ENCODE measurements at regions not wholly inside any gene's neighbourhood (a gene's known extent, or its start where the extent isn't known, plus 50 kb on each side); places are given as distances from the start of the nearest gene placed in this dataset.

DNA sequence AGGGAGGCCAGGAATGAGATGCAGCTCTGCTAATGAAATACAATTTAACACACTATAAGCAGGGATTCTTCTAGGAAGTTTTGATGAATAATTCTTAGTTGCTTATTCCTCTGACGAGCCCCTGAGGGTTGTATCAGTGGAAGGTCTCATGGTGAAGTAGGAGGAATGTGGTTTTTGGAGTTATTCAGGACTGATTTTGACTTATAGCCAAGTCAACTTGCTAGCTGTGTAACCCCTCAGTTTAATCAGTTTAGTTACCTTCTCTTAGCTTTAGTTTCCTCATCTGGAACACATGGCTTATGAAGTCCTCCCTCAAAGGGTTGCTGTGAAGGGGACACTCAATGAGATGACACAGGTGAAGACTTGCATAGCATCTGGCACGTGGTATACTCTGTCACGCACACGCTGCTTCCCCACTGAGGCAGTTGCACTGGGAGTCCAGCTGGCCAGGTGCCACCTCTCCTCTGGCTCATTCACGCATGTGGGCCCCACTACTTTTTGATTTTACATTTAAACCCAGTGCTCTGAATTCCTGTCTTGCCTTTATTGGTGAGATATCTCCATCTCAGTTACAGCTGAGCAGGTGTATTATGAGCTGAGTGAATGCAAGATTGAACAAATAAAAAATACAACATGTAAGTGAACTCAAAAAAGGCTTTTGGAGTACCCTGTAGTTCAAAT, 415.0 kb downstream of the ARHGEF28 start:
- DNase-seq, result no peak

DNA sequence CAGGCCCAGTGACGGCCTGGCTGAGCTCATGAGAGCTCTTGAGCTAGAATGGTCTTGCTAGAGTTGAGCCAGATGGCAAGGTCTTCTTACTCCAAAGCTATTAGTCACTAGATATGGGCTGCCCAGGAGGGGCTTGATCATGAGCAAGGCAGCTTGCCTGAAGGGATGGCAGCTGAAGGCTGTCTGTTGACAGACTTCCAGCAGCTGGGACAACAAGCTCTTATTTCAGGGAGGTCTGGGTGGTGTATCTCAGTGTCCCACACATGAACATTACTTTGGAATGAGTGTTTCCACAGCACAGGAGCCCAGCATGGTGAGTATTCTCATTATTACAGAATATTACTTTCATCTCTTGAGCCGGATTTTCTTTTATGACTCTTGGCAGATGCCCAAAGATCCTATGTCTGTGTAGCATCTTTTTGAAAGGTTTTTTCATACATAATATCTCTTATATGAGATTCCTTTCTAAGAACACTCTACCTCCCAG, 414.1 kb downstream of the ARHGEF28 start:
- no peak for DNase-seq

DNA sequence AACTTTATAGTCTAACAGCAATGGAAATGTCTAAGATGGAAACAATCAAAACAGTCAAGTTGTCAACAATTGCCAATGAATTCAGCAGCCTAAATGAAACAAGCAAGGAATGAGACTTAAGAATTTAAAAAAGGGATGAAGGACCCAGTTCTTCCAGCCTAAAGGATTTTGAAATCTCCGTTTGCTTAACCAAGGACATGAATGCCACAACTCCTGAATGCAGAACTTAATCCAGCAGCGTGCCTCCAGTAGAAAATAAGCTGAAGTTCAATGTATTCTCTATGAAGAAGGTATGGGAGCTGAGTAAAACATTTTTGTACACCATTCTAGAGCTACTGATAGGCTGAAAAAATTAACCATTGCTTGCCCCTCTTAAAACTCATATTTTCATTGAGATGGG, 411.3 kb downstream of the ARHGEF28 start:
- no peak for DNase-seq

DNA sequence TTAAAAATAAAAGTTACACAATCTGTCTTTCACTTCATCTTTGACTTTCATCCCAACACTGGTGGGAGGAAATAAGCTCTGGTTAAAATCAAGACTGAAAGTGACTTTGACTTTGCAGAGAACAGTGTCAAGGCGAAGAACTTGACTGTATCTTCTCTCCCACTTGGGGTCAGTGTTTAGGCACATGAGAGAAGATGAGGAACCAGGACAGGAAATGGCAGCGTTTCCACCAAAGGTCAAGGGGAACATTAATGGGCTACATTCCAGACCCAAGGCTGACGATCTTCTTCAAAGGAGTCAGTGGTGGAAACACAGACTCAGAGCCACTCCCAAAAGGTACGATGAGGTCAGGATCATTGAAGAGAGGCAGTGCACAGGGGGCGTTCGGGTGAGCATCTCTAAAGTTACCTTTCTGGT, 409.5 kb downstream of the ARHGEF28 start:
- DNase-seq, result no peak

DNA sequence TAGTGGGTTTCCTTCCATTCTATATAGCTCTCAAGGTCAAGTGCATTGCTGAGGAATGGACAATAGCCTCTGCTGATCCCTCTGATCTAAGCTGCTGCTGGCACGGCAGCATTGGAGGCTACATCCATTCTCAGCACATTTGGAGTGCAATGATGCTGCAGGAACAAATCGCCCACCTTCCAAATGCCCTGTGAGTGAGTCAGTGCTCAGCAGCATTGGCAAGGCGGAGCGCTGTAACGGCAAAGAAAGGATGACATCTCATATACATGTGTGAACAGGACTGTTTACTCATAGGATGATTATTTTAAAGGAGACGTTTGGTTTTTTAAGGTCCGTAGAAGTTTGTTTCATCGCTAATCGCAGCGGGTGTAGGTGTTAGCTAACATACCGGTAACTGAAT, 408.7 kb downstream of the ARHGEF28 start:
- no peak for DNase-seq

DNA sequence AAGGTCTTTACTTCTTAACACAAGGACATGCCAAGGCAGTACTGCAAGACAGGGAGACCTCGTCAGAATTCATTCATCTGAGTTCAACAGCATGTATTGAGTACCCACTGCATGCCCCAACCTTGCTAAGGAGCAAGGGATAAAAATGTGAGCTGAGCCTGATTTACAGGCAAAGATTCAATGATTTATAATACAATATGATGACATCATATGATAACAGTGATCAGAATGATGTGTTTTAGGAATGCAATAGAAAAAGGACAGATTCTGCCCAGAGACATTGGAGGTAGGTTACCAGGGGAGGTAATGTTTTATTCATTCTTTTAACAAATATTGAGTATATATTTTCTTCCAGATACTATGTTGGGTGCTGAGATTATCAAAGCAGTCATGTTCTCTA, 406.6 kb downstream of the ARHGEF28 start:
- DNase-seq, result no peak

DNA sequence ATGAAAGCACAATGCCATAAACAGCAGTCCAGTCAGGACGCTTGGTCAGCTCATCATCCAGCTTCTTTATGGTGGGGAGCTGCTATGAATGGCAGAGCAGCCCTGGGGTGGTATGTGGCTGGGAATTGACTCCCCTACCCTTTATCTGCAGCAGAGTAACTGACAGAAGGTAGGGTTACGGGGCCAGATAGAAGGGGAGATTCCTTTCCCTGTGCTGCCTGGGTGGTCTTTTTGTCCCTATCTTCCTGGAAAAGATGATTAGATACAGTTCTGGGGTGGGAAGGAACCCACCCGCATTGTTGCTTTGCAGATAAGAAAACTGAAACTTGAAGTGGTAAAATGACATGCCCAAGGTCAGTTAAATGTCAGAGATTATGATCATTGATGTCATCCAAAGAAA, 405.5 kb downstream of the ARHGEF28 start:
- no peak for DNase-seq

DNA sequence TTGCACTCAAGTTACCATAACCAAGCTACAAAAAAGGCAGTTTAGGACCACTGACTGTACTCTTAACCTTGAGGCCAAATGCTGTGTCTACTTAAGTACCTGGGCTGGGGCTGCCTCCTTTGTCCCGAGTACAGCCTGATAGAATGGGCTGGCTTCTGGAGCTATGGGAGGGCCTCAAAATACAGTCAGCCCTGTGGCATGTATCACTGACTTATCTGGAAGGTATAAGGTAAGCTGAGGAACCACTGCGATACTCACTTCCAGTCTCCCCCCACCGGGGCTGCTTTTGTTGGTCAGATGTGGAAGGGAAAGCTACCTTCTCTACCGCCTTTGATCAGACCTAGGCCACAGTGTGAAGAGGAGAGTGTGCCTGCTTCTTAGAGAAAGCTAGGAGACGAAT, 404.8 kb downstream of the ARHGEF28 start:
- no peak for DNase-seq

DNA sequence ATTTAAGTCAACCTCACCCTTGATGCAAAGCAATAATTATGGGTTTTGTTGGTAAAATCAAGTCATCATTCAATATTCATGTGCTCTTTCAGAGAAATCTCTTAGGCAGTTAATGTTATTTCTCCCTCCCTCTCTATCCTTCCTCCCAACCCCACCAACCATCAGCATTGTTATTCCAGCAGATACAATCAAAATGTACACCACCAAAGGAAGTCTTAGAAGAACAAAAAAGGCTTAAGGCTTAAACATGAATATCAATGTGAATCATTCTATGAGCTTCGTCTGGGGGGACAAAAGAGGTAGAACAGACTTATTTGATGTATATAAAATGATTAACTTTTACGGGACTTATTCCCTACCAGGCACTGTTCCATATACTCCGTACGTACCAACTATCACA, 404.4 kb downstream of the ARHGEF28 start:
- DNase-seq, result no peak

DNA sequence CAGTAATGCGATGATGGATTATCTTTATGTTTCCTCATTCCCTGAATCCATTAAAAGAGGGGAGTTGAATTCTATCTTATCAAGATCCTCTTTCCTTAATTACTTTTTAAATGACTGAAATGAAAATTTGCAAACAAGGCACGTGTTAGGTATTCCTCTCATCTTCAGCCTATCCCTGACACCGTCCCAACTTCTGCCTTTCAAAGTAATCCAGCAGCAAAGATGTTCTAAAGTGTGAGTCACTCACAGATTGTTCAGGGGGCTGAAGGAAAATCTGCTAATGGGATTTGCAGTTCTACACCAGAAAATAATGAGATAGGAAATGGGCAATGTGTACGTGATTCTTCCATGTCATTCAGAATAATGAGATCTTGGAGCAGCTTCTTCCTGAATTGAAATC, 403.0 kb downstream of the ARHGEF28 start:
- no peak for DNase-seq

DNA sequence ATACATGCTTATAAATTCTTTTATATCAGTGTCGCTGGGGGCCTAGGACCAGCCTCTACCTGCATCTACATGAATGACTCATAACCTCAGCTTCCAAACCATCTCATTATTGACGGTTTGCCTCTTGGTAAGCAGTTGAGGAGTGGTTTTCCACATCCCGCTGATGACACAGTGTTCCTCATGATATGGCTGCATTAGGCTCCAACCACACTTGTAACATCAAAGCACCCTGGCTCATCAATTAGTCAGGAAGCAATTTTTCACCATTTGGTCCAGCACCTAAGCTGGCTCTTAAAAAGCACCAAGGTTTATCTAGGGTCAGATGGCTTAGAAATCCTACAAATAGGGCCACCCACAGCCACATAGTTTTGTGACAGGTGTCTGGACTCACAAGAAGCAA, 402.4 kb downstream of the ARHGEF28 start:
- DNase-seq, result no peak

DNA sequence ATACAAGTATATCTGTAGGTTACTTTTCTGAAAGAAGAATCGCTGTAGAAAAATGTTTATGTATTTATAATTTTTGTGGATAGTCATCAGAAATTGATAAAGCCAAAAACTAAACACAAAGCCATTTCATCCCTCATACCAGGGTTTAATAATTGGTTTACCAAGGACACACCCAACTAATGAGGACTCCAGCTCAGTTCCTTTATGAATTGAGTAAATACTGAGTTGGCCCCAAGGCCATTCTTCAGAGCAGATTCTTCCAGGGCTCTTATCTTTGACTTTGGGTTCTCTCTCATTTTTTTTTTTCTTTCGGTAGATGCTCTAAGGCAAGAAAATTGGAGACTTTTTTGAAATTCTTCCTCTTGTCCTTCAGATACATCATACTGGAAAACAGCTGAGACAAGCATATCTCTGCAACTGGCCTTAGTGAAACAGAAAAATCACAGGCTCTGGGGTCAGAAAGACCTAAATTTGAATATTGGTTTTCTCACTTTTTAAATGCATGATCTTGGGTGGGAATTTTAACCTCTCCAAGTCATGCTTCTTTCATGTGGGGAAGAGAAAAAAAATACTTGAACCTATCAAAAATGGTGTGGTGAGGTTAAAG, 401.8 kb downstream of the ARHGEF28 start:
- no peak for DNase-seq

DNA sequence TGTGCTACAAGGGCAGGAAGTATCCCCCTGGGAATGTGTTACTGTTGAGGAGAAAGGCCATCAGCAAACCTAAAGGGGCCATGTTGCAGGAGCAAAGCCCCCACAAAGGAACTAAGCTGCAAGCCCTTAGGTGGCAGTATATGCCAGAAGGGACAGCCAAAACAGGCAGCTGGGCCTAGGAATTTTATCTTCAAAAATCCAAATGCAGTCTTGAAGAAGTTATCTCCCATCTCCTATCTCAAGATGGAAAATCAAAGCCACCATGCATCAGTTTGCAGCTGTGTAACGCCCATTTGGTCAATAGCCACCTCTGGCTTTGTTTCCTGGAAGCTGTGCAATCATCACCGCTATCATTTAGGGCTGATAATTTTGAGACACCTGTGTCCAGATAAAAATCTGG, 400.3 kb downstream of the ARHGEF28 start:
- no peak for DNase-seq

DNA sequence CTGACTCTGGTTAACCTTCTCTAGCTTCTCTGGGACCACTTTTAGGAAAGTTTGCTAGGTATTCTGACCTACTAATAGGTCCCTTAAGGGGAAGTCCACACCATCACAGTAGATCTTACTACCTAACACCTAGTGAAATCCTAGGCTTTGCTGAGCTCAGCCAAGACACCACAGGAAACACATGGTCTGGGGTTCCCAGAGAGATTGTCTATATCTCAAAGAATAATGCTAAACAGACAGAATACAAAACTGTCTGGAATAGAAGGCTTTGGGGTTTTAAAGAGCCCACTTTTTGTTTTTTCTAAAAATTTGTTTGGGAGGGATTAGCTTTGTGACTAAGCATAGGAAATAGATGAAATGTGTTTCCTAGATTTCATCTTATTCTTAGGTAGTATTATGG, 395.1 kb downstream of the ARHGEF28 start:
- DNase-seq, result no peak

DNA sequence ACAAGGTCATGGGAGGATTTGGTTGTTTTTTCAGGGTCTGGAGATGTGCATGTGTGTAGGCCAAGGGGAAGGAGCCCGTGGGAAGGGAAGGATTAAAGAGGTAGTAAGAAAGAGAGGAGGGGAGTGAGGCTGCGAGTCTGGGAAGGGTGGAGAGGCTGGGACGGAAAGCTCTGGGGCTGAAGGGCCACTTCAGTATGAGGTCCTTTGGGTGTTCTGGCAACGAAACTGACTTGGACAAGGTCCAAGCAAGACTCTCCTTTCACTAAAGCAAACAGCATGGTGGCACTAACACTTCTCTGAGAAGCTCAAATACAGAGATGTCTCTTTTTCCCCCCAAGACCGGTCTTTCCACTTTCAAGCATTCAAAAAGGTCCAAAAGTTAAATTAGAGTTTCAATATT, 394.5 kb downstream of the ARHGEF28 start:
- DNase-seq, result no peak

DNA sequence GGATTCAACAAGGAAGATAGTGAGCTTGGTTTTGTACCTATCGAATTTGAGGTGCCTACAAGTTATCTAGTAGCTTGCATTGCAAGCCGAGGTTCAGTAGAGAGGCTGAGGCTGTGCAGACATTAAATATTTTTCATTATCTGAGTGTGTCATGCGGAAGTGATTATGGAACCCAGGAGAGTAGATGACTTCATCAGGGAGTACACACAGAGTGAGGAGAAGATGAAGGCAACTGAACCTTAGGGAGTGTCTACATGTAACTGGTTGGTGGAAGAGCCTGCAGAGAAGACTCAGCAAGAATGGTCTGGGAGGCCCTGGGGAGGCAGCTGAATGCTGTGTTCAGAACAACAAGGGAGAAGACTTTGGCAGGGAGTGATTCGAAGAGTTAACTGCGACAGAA, 393.9 kb downstream of the ARHGEF28 start:
- DNase-seq, result no peak

DNA sequence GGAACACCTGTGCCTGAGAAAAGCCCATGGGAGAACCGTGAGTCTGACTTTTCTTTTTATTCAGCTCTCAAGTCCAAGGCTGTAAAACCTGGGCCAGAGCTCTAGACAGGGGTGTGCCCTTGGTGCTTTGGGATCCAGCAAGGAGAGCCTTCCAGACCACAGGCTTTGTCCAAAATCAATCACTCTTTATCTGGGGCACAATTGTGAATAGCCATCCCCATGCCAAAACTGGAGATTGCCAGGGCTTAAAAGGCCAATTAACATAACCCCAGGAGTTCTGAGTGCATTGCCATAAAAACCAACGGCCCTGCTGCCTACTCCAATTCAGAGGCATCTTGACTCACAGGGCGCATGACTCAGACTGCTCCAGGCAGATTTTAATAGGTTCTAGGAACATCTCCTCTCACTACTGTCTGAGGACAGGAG, 391.8 kb downstream of the ARHGEF28 start:
- DNase-seq, result no peak

DNA sequence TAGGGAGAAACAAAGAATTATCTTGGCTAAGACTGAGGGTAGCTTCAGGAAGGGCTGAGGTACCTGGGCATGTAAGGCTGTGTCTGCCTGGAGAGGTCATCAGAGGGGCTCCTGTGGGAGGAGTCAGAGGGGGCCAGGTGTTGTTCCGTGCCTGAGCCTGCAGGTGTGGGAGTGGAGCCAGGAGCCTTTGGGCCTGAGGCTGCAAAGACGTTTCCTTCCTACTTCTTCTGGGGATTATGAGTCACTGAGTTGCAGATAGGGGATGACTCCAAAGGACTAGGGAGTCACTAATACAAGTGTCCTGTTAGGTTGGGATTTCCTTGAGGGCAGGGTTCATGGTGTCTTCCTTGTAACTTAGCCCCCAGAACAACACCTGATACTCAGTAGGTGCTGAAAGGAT, 391.1 kb downstream of the ARHGEF28 start:
- no peak for DNase-seq

DNA sequence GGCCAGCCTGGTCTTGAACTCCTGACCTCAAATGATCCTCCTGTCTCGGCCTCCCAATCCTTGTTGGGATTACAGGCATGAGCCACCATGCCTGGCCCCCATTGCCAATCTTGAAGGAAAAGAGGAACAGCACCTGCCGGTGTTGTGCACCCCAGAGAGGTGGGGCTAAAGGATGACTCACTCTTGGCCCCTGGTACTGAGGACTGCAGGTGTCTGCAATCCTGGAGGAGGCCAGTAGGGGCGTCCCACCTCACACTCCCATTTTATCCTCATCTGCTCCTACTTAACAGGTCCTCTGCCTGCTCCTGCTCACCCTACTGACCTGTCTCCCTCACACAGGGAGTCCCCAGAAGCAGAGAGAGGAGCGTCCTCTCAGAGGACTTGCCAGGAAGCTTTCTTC, 390.4 kb downstream of the ARHGEF28 start:
- peak; percentile 7 for DNase-seq

DNA sequence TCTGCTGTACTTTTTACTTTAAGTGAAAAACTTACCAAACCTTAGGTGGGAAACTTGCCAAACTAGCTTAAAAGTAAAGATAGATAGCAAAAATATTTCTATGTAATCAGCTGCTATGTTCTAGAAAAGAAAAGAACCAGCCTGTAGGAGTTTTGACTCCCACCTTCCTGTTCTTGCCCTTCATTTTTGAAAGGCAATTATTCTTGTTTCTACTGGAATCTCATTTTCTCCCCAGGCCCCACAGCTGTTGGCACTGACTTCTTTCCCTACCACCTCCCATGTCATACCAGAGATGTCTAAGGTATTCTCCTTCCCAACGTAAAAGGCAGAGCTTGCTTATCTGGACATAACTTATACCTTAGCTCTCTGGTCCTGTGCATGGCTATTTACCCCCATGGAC, 389.7 kb downstream of the ARHGEF28 start:
- DNase-seq, result no peak

DNA sequence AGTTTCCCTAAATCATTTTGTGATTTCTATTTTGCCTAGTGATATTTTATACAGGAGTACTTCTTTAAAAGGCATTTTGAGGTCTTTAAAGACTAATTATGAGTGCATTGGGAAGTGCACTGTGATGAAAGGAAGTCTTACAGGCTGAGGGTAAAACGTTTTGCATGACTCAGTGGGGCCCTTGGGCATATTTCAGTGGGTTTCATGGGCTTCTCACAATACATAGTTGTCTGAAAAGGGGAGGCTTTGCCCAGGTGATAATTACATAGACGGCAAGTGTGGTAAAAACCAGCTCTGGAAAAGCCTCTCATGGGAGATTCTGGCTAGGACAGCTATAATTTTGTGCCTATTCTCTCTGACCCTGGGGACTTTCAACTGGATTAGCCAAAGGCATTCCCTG, 387.2 kb downstream of the ARHGEF28 start:
- DNase-seq, result no peak

DNA sequence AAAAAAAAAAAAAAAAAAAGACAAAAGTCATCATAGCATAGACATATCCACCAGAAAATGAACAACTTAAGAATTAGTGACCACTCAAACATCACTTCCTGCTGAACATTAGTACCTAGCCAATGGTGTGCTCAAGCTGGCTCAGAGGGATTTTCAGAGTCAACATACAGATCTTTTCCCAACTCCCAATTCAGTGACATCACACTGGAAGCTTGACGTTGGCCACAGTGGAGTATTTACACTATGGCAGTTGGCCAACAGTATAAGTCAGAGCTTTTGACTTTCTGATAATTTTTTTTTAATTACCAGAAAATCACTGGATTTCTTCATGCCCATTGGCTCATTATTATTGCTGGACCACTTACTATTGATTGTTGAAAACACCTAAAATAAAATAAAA, 383.5 kb downstream of the ARHGEF28 start:
- DNase-seq, result no peak

DNA sequence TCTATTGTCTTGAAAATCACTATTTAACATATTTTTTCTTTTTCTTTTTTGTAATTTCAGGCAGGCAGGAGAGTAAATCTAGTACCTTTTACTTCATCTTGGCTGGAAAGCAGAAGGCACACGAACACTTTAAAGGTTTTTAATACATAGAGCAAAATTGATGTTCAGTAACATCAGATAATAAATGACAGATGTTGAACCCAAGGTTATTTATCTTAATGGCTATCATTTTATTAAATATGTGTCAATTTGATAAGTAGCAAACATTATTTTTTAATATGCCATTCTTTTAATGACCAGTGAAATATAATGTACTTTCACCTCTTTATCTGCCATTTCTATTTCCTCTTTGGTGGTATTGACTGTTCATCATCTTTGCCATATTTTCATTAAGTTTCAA, 381.2 kb downstream of the ARHGEF28 start:
- DNase-seq, result no peak

DNA sequence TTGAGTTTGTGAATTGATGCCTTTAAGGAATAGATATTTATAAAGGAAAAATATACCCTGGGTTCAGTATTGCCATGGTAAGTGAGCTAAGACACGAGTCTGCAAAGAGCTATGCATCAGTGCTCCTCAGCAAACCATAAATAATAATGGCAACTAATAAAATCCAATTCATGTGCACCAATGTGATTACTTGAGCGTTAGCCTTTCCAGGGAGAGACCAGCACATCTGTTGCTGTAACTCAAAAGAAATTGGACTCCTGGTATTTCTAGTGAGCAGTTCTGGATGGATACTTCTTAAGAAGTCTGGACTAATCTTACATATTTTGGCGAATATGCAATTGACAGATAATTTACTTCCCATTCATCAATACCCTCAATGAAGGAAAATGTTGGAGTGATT, 373.3 kb downstream of the ARHGEF28 start:
- DNase-seq, result no peak

DNA sequence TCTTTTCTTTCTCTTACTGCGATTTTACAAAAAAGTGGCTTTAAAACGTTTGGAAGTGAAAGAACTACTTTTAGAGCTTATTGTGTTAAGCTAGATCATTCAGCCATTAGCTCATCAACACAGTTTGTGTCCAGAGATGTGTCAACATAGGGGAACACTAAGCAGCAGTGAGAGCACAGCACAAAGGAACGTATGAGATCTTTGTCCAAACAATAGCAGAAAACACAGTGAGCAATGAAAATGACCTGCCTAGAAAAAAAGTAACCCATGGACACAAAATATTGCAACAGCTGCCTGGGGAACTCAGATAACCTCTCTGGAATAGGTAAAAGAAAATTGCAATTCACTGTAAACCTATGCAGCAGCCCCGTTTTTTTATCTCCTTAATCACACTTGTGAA, 372.5 kb downstream of the ARHGEF28 start:
- no peak for DNase-seq
